Erythroblast (primary cell): ENCODE measurements at regions not wholly inside any gene's neighbourhood (a gene's known extent, or its start where the extent isn't known, plus 50 kb on each side); places are given as distances from the start of the nearest gene placed in this dataset.

Experiments used
- GATA1 ChIP-seq: IDR thresholded peaks from 2 replicates; pipeline ENCODE4 v1.6.1; 2011; ENCODE audit warnings: low read depth, mild to moderate bottlenecking, control low read depth, low read length, moderate library complexity
- POLR2A ChIP-seq: IDR thresholded peaks from 2 replicates; pipeline ENCODE4 v1.6.1; 2011; ENCODE audit warnings: mild to moderate bottlenecking, low read length

DNA sequence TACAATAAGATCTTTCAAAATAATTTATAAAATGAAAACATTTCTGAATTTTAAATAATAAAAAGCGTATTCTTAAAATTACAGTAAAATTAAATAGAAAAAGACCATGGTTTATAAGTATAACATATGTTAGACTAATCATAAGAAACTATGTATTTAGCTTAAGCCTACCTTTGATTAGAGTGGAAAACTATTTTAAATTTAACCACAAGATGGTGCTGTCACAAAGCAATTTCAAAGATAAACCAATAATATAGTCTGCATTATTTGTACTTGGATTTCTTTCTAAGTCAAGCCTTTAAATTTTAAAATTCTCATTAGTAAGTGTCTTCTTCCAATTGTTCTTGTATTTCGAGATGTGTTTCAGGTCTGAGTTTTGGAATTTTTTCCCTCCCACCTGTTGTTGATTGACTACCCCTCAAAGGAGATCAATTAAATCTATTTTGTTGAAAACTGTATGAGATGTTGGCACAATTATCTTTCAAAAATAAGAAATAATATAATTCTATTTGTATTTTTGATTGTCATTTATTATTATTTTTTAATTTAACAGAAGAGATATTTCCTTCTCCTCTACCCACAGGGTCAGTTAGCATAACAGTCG, 459.8 kb downstream of the KCNT2 start:
- TF ChIP-seq POLR2A: no peak
- no peak for TF ChIP-seq GATA1
